Hepatic stellate cell (primary cell): ENCODE measurements at regions not wholly inside any gene's neighbourhood (a gene's known extent, or its start where the extent isn't known, plus 50 kb on each side); places are given as distances from the start of the nearest gene placed in this dataset.

Source experiments
- DNase-seq: peaks from one replicate; pipeline ENCODE4 v3.0.0; 2011; ENCODE audit warnings: low spot score

GRCh38 chr7:47663851-47664250 is 81.9 kb upstream of the TNS3 start:
- DNase-seq: no peak

- DNase-seq: no peak
These were observed 81.3 kb upstream of the TNS3 start for GRCh38 chr7:47663213-47663612.

DNA sequence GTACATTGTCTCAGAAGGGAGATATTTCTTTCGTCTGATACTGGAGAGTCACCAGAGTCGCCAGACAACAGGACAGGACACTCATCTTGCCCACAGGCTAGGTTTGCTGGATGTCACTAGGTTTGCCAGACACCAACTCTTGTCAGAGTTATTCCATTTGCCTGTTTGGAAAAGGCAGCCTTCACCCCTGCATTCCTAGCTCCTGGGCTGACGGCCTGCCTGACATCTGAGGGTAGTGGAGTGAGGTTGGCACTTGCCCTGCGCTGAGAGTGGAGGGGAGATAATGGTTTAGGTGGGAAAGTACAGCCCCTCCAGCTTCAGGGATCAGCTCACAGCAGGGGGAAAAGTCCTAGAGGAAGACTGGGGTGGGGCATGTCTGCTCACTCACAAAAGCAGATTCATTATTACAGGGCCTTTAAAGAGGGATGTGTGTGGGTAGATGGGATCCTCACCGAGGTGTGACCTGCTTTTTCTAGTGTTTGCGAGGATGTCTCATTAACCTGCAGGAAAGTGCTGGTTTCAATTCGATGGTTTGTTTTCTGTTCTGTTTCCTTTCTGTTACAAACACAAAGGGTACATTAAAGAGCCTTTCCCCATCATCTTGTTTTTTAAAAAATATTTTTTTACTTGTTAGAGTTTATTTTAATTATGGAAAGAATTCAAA is 79.3 kb upstream of the TNS3 start:
- DNase-seq: no peak

DNA sequence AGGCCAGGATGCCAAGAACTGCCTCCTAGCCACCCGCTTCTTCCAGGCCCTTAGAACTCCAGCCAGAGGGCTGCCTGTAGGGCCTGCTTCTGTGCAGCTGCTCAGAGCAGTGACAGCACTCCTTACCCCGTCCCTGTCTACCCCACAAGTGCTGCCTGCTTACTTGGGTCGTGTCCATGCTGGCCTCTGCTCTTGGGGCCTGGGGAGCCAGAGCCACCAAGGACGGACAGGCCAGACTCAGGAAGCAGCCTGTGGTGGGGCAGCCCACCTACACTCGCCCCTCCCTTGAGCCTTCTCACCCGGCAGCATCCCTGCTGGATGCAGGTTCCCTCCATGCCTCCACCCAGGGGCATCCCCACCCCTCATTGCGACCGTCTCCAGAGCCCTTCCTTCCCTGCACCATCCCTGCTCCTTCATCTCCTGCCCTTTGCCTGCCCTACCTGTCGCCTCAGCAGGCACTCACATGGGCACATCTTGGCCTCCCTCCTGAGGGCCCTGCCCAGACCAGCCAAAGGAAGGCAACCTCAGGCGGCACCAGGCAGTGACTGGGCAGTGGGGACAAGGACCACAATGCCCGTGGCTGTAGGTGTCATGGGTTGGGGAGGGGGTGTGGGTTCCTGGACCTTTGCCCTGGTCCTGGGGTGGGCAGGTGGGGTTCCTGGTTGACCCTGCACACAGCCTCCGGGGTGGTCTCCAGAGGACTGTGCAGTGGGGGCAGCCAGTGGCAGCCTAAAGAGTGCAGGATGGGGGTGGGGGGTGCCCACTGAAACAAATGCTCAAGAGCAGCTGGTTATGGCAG is 78.0 kb upstream of the TNS3 start:
- DNase-seq: no peak

- DNase-seq: no peak
These were observed 77.2 kb upstream of the TNS3 start for GRCh38 chr7:47658886-47659635.

DNA sequence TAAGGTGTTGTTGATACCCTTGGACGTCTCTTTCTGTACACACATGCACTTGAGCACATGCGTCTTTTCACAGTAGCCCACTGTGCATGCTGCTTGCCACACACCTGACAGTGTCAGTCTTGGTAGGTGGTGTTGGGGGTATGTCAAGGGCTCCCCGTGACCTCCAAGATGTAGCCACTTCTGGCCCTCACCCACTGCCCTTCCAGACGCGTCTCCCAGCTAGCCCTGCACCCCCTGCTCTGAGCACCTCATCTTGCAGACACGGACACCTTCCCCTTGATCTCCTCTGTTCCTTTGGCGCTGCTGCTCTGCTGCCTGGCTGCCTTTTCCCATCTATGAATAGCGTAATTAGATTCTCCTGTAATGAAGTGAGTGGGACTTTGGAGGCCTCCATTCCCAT is 75.2 kb upstream of the TNS3 start:
- no peak for DNase-seq

GRCh38 chr7:47654672-47655298 is 72.9 kb upstream of the TNS3 start:
- no peak for DNase-seq

- no peak for DNase-seq
These were observed 71.9 kb upstream of the TNS3 start for GRCh38 chr7:47653550-47654411.

DNA sequence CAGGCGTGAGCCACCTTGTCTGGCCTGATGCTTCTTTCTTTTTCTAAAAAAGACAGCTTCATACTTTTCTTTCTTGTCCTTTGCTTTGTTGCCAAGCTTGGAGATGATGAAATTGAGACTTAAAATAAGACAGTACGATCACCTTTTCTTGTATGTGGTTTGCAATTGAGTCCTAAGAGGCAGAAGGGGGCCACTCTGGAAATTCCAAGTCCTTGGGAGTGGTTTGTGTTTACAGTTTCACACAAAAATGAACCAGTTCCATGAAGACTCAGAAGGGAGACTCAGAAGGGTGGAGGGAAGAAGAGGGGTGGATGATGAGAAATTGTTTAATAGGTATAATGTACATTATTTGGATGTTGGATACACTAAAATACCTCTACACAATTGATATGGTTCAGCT is 70.7 kb upstream of the TNS3 start:
- no peak for DNase-seq

DNA sequence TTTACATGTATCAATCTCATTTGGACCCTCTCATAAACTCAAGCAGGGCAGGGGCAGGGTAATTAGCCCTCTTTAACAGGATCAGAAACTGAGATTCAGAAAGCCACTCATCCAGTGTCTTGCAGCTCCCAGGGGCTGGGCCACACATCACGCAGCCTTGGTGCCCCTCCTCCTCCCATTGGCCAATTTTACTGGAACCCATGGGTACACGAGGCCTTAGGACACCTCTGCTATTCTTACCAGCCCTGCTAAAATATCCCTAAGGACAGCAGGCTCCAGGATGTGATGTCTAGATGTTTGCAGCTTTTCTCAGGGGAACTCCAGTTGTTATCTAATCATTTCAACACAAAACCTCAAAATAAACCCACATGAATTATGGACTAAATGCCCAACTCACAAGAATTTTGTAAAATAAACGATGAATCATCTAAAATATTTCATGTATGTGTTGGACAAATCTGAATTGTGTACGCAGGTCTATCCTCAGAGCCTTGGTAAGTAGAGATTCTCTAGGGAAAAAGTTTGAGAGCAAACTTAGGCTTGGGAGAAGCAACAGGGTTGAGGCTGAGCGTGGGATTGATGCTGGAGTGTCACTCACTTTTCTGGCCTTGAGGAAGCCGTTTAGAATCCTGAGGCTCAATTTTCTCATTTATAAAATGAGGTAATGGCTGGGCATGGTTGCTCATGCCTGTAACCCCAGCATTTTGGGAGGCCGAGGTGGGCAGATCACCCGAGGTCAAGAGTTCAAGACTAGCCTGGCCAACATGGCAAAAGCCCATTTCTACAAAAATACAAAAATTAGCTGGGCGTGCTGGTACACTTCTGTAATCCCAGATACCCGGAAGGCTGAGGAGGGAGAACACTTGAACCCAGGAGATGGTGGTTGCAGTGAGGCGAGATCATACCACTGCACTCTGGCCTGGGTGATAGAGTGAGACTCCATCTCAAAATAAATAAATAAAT is 69.7 kb upstream of the TNS3 start:
- peak; percentile 91 for DNase-seq

- no peak for DNase-seq
These were observed 68.0 kb upstream of the TNS3 start for GRCh38 chr7:47649919-47650318.

DNA sequence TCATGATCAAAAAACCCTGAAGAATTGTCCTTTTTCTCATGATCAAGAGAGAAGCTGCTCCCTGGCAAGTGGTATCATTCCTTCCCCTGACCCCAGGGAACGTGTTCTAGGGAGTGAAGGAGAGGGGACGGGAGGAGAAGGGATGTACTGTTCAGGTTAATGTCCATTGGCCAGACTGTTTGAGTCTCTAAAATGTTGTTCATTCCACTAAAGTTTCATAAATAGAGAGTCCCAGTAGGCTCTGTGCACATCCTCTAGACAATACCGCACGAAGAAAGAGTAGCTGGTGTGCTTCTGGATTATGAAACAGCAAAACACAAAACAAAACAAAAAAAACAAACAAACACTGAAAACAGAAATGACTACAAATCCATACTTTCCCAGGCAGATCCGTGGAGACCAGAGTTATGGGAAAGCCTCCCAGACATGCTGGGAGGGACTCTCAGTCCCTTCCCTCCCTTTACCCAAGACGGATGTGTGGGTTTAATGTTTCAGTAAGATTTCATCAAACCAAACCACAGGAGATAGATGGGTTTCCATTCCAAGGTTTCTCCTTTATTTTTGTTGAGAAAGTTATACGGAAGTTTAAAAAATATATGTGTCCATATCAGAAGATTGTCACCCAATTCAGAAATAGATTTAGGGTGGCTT is 66.5 kb upstream of the TNS3 start:
- DNase-seq: peak; percentile 76

DNA sequence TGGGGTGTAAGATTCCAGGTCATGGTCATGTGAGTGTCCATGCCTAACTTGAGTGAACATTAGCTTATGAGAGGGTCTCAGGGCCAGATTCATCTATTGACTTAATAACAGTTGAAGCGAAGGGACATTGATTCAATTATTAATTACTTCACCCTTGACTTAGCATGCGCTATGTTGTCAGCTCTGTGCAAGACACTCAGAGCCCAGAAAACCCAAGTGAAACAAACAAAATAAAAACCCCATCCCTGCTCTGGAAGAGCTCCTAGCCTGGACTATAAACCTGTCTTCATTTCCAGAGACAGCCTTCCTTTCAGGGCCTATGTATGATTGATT is 66.0 kb upstream of the TNS3 start:
- no peak for DNase-seq

DNA sequence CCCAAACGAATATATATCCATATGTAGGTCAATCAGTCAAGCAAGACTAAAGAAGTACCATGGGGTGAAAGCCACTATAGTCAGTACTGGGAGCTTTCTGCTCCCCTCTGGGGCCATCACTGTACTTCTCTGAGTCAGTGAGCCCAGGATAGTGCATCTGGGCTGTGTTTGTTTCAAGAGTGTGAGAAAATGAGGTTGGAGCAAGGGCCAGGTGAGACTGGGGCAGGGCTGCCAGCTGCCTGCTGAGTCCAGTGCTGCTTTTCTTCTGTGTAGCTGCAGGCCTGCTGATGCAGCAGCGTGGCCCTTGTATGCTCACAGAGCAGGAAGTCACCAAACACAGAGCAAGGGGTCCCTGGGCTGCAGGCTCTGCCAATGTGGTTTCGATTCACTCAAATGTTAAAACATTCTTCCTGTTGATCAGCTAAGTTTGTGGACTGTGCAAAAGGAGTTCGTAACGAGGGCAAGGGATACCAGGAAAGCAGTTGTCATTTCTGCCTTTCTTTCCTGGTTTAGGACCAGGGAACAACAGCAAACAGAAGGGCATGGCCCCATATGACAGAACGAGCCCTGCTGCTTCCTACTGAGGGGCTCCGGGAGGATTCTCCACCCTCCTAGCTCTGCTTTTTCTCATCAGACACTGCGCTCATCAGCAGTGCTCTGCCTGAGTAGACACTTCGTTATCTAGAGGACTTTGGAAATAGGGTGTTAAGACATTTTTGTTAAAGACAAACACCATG is 65.4 kb upstream of the TNS3 start:
- DNase-seq: no peak

DNA sequence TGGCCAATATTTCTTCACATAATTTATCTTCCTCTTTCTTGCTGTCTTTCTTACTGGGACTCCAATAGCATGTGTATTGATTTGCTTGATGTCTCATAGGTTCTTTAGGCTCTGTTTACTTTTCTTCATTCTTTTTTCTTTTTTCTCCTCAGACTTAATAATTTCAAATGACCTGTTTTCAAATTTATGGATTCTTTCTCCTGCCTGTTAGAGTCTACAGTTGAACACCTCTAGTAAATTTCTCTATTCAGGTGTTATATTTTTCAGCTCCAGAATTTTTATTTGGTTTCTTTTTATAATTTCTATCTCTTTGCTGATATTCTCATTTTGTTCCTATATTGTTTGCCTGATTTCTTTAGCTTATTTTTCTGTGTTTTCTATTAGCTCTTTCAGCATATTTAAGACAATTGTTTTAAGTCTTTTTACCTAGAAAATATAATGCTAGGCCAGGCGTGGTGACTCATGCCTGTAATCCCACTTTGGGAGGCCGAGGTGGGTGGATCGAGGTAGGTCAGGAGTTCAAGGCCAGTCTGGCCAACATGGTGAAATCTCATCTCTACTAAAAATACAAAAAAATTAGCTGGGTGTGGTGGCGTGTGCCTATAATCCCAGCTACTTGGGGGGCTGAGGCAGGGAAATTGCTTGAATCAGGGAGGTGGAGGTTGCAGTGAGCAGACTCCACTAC is 61.9 kb upstream of the TNS3 start:
- no peak for DNase-seq

- no peak for DNase-seq
These were observed 58.4 kb upstream of the TNS3 start for GRCh38 chr7:47640265-47640664.

- DNase-seq: no peak
These were observed 57.7 kb upstream of the TNS3 start for GRCh38 chr7:47639495-47640110.

DNA sequence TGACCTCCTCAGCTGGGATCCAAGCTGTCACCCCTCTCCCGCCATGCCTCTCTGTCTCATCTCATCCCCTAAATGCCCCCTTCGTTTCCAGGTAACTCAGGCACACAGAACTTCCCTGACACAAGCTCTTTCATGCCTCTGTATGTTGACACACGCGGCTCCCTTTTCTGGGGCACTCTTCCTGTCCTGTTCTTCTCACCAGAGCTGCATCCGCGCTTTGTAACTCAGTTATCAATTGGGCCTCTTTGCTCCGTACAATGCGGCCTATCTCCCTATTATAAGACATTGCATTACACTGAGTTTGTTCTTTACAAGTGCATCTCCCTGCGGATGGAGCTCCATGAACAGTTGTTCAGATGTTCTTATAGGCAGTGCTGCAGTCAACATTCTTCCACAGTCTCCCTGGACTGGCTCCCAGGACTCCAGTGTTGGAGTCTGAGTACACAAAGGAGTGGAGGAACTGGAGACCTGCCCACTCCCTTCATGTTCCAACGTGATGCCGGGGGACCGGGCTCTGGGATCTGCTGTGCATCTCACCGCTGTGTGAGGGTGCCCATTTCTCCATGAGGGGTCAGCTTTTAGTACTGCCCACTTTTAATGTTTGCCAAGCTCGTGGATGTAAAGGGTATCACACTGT is 56.9 kb upstream of the TNS3 start:
- no peak for DNase-seq
